Common myeloid progenitor, CD34-positive (primary cell): ENCODE measurements at regions not wholly inside any gene's neighbourhood (a gene's known extent, or its start where the extent isn't known, plus 50 kb on each side); places are given as distances from the start of the nearest gene placed in this dataset.

ENCODE experiments used
- CTCF ChIA-PET: fragments of 350-600 bp; sonication (Branson Sonifier 250); formaldehyde crosslinking; loops from one replicate; lab custom pipeline; 2021; ENCODE audit warnings: antibody characterized with exemption; lab: Charles Lee
- POLR2A ChIA-PET: fragments of 350-600 bp; sonication (Branson Sonifier 250); formaldehyde crosslinking; loops from one replicate; lab custom pipeline; 2021; ENCODE audit warnings: antibody characterized with exemption; lab: Charles Lee
- DNase-seq, 3 donors: peaks; one replicate each; pipeline versions ENCODE4 v3.0.0 to v3.0.0-alpha.2; 2013
- H3K27ac ChIP-seq, 2 experiments: 1 replicate in 1 of 2; 2 replicates in 1 of 2; pipeline ENCODE4 v1.7.0; 2013; ENCODE audit warnings: inconsistent platforms in 2 of 2, low read length in 2 of 2, mild to moderate bottlenecking in 2 of 2, low read depth in 1 of 2, moderate library complexity in 1 of 2; ENCODE audit not compliant: severe bottlenecking in 2 of 2, insufficient read depth in 1 of 2, poor library complexity in 1 of 2
- H3K27me3 ChIP-seq, 5 experiments: replicated peaks in 2 of 5; 1 replicate in 3 of 5; 2 replicates in 2 of 5; pipeline versions ENCODE4 v1.6.1 to v1.7.0; 2013; ENCODE audit warnings: low read length in 4 of 5, mild to moderate bottlenecking in 2 of 5, moderate library complexity in 2 of 5, inconsistent platforms in 1 of 5; ENCODE audit not compliant: insufficient read depth in 5 of 5, control insufficient read depth in 4 of 5
- H3K36me3 ChIP-seq, 4 experiments: 1 replicate in 2 of 4; 2 replicates in 2 of 4; pipeline versions ENCODE4 v1.6.1 to v1.7.0; 2013; ENCODE audit warnings: low read length in 3 of 4, control low read depth in 1 of 4, mild to moderate bottlenecking in 1 of 4; ENCODE audit not compliant: control insufficient read depth in 4 of 4, insufficient read depth in 4 of 4
- H3K4me1 ChIP-seq, 4 experiments: 1 replicate in 3 of 4; 2 replicates in 1 of 4; pipeline versions ENCODE4 v1.6.1 to v1.7.1; 2013; ENCODE audit warnings: low read length in 3 of 4, mild to moderate bottlenecking in 3 of 4, control low read depth in 1 of 4, inconsistent platforms in 1 of 4, moderate library complexity in 1 of 4; ENCODE audit not compliant: control insufficient read depth in 4 of 4, insufficient read depth in 4 of 4; ENCODE audit errors: control extremely low read depth in 1 of 4
- H3K4me3 ChIP-seq, 7 experiments: 1 replicate in 4 of 7; 2 replicates in 3 of 7; pipeline versions ENCODE4 v1.5.1 to v1.7.0; 2013; ENCODE audit warnings: mild to moderate bottlenecking in 7 of 7, low read length in 6 of 7, moderate library complexity in 6 of 7, inconsistent platforms in 2 of 7, low read depth in 2 of 7, control low read depth in 1 of 7; ENCODE audit not compliant: insufficient read depth in 4 of 7, control insufficient read depth in 1 of 7; ENCODE audit errors: extremely low read depth in 1 of 7
- H3K9me3 ChIP-seq, 5 experiments: 1 replicate in 4 of 5; 2 replicates in 1 of 5; pipeline versions ENCODE4 v1.6.1 to v1.7.1; 2013; ENCODE audit warnings: low read length in 4 of 5, mild to moderate bottlenecking in 2 of 5, inconsistent platforms in 1 of 5, low read depth in 1 of 5, moderate library complexity in 1 of 5; ENCODE audit not compliant: control insufficient read depth in 4 of 5, insufficient read depth in 2 of 5; ENCODE audit errors: control extremely low read depth in 1 of 5
- WGBS: methylation state at CpG from one replicate; pipeline ENCODE4 v1.1.5; 2013; ENCODE audit not compliant: insufficient coverage; 5-methylcytosine and 5-hydroxymethylcytosine counted together

- Histone ChIP-seq H3K4me3 (no peak overlapping the region), H3K27me3 (no peaks in the 10 kb centered on the region), H3K27ac (no peak overlapping the region), H3K9me3 (no peaks in the 10 kb centered on the region), H3K4me1 (no peaks in the 10 kb centered on the region), H3K36me3 (no peaks in the 10 kb centered on the region)
- no CpG with 5 or more reads among the region's 4 CpGs for WGBS
- ChIA-PET CTCF (interaction anchor here (0.8 to 2.2 kb wide), 10 partner anchors 481 to 1382 kb away, joined by 3 to 17 read pairs (median 4); no protein-coding TSS in a partner anchor), POLR2A (no interaction called here)
- peak; percentile 45 to 69 (median 67) for DNase-seq
Observed at GRCh38 chr17:70629902-70630301, 460.6 kb downstream of the KCNJ2 start.

GRCh38 chr17:70636517-70637133 is 467.3 kb downstream of the KCNJ2 start:
- H3K36me3 ChIP-seq, result no peaks in the 10 kb centered on the region
- CTCF ChIA-PET, result interaction anchor here (0.9 kb wide), 1 partner anchor 1903 kb away, joined by 3 read pairs; no protein-coding TSS in a partner anchor

GRCh38 chr17:70642059-70642458 is 472.7 kb downstream of the KCNJ2 start:
- no peak overlapping the region for H3K4me3 ChIP-seq
- CTCF ChIA-PET, result interaction anchor here (1.2 to 1.3 kb wide), 2 partner anchors 13 to 17 kb away, joined by 3 read pairs; no protein-coding TSS in a partner anchor
- POLR2A ChIA-PET, result no interaction called here
- H3K27ac ChIP-seq, result no peak overlapping the region
- H3K36me3 ChIP-seq, result no peaks in the 10 kb centered on the region
- H3K27me3 ChIP-seq, result no peaks in the 10 kb centered on the region
- 80% methylated on average over 1 of the region's 2 CpGs for WGBS
- H3K4me1 ChIP-seq, result peaks cover 0 to 13% (median 2%) of the 10 kb centered on the region in 4 experiments
- peaks cover 0 to 5% (median 0%) of the 10 kb centered on the region in 5 experiments for H3K9me3 ChIP-seq
- DNase-seq, result peak in 1 of 3 donors; percentile 12

More at GRCh38 chr17:70636517-70637133, 467.3 kb downstream of the KCNJ2 start:
- Histone ChIP-seq H3K27ac (no peak overlapping the region), H3K4me3 (no peak overlapping the region), H3K27me3 (no peaks in the 10 kb centered on the region), H3K9me3 (no peaks in the 10 kb centered on the region), H3K4me1 (no peaks in the 10 kb centered on the region)
- POLR2A ChIA-PET, result no interaction called here
- peak; percentile 36 to 69 (median 59) for DNase-seq
- 100% methylated on average over 1 of the region's 2 CpGs for WGBS

- POLR2A ChIA-PET, result no interaction called here
- 71% methylated on average over 1 of the region's 2 CpGs for WGBS
- Histone ChIP-seq H3K9me3 (peaks cover 0 to 5% (median 0%) of the 10 kb centered on the region in 5 experiments), H3K27me3 (no peaks in the 10 kb centered on the region), H3K27ac (no peak overlapping the region), H3K4me1 (peaks cover 0 to 13% (median 2%) of the 10 kb centered on the region in 4 experiments), H3K4me3 (no peak overlapping the region), H3K36me3 (no peaks in the 10 kb centered on the region)
- CTCF ChIA-PET, result interaction anchor here (0.7 kb wide), 1 partner anchor 20 kb away, joined by 3 read pairs; no protein-coding TSS in a partner anchor
- DNase-seq, result peak in 2 of 3 donors; percentile 17 to 30
Observed at GRCh38 chr17:70644096-70644495, 474.8 kb downstream of the KCNJ2 start.

- ChIA-PET CTCF (interaction anchor here (0.8 kb wide), 1 partner anchor 18 kb away, joined by 3 read pairs; no protein-coding TSS in a partner anchor), POLR2A (no interaction called here)
- no CpG with 5 or more reads among the region's 1 CpG for WGBS
- Histone ChIP-seq H3K36me3 (no peaks in the 10 kb centered on the region), H3K27me3 (no peaks in the 10 kb centered on the region), H3K4me3 (no peak overlapping the region), H3K4me1 (peaks cover 0 to 13% (median 2%) of the 10 kb centered on the region in 4 experiments), H3K9me3 (peaks cover 0 to 5% (median 0%) of the 10 kb centered on the region in 5 experiments), H3K27ac (no peak overlapping the region)
- no peak for DNase-seq
Observed at GRCh38 chr17:70646673-70647072, 477.3 kb downstream of the KCNJ2 start.

GRCh38 chr17:70648166-70648565 is 478.8 kb downstream of the KCNJ2 start:
- Histone ChIP-seq H3K27ac (no peak overlapping the region), H3K36me3 (no peaks in the 10 kb centered on the region), H3K4me3 (no peak overlapping the region), H3K27me3 (no peaks in the 10 kb centered on the region), H3K4me1 (peaks cover 0 to 7% (median 0%) of the 10 kb centered on the region in 4 experiments), H3K9me3 (peaks cover 0 to 5% (median 0%) of the 10 kb centered on the region in 5 experiments)
- DNase-seq, result no peak
- POLR2A ChIA-PET, result no interaction called here
- CTCF ChIA-PET, result no interaction called here

GRCh38 chr17:70653850-70654249 is 484.5 kb downstream of the KCNJ2 start:
- POLR2A ChIA-PET, result no interaction called here
- H3K36me3 ChIP-seq, result no peaks in the 10 kb centered on the region
- CTCF ChIA-PET, result no interaction called here
- no peaks in the 10 kb centered on the region for H3K9me3 ChIP-seq
- H3K4me1 ChIP-seq, result no peaks in the 10 kb centered on the region
- no peaks in the 10 kb centered on the region for H3K27me3 ChIP-seq
- WGBS, result 100% methylated on average over 1 of the region's 3 CpGs
- H3K4me3 ChIP-seq, result no peak overlapping the region
- DNase-seq, result no peak
- no peak overlapping the region for H3K27ac ChIP-seq
